ENCODE measurements at regions not wholly inside any gene's neighbourhood (a gene's known extent, or its start where the extent isn't known, plus 50 kb on each side); places are given as distances from the start of the nearest gene placed in this dataset.

DNA sequence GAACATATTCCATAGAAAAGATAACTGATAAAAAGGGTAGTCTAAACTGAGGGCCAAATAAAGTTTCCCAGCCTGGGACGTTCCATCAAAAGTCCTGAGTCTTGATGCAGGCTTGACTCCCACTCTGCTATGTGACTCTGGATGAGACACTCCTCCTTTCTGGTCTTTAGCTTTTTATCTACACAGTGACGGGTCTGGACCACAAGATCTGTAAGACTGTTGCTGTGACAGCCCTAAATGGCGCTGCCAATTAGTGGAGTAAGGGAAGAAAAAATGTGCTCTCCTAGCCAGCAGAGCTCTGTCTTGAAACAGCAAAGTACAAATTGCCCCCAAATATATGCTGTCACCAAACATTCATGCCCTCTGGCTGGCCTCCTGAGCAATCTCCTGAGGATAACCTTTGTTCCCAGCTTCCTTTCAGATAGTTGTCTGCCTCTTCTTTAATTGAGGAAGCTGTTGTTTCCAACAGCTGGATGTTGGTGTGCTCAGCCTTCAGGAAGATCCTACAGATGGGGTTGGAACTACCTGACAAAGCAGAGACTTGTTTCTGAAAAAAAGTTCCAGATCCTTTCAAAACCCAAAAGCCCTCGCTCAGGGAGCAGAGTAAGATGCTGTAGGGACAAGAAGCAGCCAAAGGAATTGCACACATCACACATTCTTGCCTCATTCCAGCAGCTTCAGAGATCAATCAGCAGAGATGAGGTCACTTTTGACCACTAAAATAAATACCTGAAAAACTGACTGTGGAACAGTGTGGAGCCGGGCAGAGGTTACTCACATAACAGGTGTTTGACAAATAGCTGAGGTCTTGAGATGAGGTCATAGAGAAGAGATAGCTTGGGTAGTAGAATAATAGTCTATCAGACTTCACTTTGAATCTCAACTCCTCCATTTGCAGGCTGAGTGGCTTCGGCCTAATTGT, 383.4 kb upstream of the FGF13 start:
- TF ChIP-seq, protein P1, sequence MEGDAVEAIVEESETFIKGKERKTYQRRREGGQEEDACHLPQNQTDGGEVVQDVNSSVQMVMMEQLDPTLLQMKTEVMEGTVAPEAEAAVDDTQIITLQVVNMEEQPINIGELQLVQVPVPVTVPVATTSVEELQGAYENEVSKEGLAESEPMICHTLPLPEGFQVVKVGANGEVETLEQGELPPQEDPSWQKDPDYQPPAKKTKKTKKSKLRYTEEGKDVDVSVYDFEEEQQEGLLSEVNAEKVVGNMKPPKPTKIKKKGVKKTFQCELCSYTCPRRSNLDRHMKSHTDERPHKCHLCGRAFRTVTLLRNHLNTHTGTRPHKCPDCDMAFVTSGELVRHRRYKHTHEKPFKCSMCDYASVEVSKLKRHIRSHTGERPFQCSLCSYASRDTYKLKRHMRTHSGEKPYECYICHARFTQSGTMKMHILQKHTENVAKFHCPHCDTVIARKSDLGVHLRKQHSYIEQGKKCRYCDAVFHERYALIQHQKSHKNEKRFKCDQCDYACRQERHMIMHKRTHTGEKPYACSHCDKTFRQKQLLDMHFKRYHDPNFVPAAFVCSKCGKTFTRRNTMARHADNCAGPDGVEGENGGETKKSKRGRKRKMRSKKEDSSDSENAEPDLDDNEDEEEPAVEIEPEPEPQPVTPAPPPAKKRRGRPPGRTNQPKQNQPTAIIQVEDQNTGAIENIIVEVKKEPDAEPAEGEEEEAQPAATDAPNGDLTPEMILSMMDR (IDR thresholded peaks at IDR 0.05), result no peak
- TF ChIP-seq EZH2 (IDR thresholded peaks at IDR 0.05; ENCODE audit: borderline replicate concordance, insufficient read depth, low read depth, low read length, poor library complexity, severe bottlenecking), result no peak
